Activated CD8-positive, alpha-beta T cell treated with anti-CD3 and anti-CD28 coated beads for 36 hours (primary cell): ENCODE measurements at regions not wholly inside any gene's neighbourhood (a gene's known extent, or its start where the extent isn't known, plus 50 kb on each side); places are given as distances from the start of the nearest gene placed in this dataset.

Experiments
- ATAC-seq: fragments of 200-7000 bp; cut with Tn5 transposase; one replicate; pipeline ENCODE4 v1.10.0; 2021; ENCODE audit warnings: mild to moderate bottlenecking, moderate library complexity
- CTCF ChIA-PET: fragments of 350-600 bp; sonication (Branson Sonifier 250); formaldehyde crosslinking; loops from one replicate; lab custom pipeline; 2021; ENCODE audit warnings: antibody characterized with exemption; lab: Charles Lee
- POLR2A ChIA-PET: fragments of 350-600 bp; sonication (Branson Sonifier 250); formaldehyde crosslinking; loops from one replicate; lab custom pipeline; 2021; ENCODE audit warnings: antibody characterized with exemption; lab: Charles Lee
- DNase-seq: peaks from one replicate; pipeline ENCODE4 v3.0.0-alpha.2; 2020
- H3K27ac Mint-ChIP-seq: one replicate; pipeline ENCODE4 v1.8.0; 2021; ENCODE audit warnings: mild to moderate bottlenecking, mixed read lengths
- H3K27me3 Mint-ChIP-seq: one replicate; pipeline ENCODE4 v1.8.0; 2021; ENCODE audit warnings: mixed read lengths
- H3K36me3 Mint-ChIP-seq: one replicate; pipeline ENCODE4 v1.8.0; 2021; ENCODE audit warnings: low read depth, mixed read lengths
- H3K4me1 Mint-ChIP-seq: one replicate; pipeline ENCODE4 v1.8.0; 2021; ENCODE audit warnings: low read depth, mixed read lengths
- H3K4me3 Mint-ChIP-seq: one replicate; pipeline ENCODE4 v1.8.0; 2021; ENCODE audit warnings: mild to moderate bottlenecking, moderate library complexity, mixed read lengths
- H3K9me3 Mint-ChIP-seq: one replicate; pipeline ENCODE4 v1.8.0; 2021; ENCODE audit warnings: mixed read lengths
- intact Hi-C: fragments of 100-400 bp; cut with micrococcal nuclease; formaldehyde crosslinking; loops from one replicate; pipeline ENCODE4 v1.10.0; 2022
- TF ChIP-seq, protein P1 (sequence below): fragments of 200-600 bp; IDR thresholded peaks from one replicate; pipeline ENCODE4 v1.8.0; 2022; ENCODE audit warnings: antibody characterized with exemption, mild to moderate bottlenecking

- H3K4me1 Mint-ChIP-seq, result no peaks in the 10 kb centered on the region
- no peak for ATAC-seq
- peaks cover 13% of the 10 kb centered on the region for H3K27me3 Mint-ChIP-seq
- TF ChIP-seq, protein P1, sequence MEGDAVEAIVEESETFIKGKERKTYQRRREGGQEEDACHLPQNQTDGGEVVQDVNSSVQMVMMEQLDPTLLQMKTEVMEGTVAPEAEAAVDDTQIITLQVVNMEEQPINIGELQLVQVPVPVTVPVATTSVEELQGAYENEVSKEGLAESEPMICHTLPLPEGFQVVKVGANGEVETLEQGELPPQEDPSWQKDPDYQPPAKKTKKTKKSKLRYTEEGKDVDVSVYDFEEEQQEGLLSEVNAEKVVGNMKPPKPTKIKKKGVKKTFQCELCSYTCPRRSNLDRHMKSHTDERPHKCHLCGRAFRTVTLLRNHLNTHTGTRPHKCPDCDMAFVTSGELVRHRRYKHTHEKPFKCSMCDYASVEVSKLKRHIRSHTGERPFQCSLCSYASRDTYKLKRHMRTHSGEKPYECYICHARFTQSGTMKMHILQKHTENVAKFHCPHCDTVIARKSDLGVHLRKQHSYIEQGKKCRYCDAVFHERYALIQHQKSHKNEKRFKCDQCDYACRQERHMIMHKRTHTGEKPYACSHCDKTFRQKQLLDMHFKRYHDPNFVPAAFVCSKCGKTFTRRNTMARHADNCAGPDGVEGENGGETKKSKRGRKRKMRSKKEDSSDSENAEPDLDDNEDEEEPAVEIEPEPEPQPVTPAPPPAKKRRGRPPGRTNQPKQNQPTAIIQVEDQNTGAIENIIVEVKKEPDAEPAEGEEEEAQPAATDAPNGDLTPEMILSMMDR, result no peak
- no peaks in the 10 kb centered on the region for H3K9me3 Mint-ChIP-seq
- intact Hi-C loops, result no loop called here
- no peak overlapping the region for H3K4me3 Mint-ChIP-seq
- H3K36me3 Mint-ChIP-seq, result no peaks in the 10 kb centered on the region
- no peak for DNase-seq
- no peak overlapping the region for H3K27ac Mint-ChIP-seq
- POLR2A ChIA-PET, result no interaction called here
- CTCF ChIA-PET, result no interaction called here
Observed at GRCh38 chr17:13420418-13420826, 181.3 kb downstream of the HS3ST3A1 start.

DNA sequence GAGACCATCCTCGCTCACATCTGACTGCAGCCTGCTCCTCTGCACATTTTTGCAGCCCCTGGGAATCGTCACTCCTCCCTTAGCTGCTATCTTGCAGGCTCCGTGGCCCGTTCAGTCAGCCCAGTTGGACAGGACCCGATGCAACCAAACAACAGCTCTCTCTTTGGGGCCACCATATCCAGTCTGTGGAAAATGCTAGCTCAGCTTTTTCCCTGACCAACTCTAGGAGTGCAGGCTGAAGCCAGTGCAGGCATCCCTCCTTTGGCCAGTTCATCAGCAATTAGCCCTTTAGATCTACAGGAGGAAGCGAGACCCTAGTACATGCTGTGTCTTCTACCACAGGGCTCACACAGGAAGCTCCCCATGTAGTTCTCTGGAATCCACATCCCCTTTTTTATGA, 182.1 kb downstream of the HS3ST3A1 start:
- H3K4me1 Mint-ChIP-seq, result no peaks in the 10 kb centered on the region
- no peak overlapping the region for H3K4me3 Mint-ChIP-seq
- no peak for DNase-seq
- H3K36me3 Mint-ChIP-seq, result no peaks in the 10 kb centered on the region
- no peak overlapping the region for H3K27ac Mint-ChIP-seq
- ChIA-PET POLR2A (no interaction called here), CTCF (interaction anchor here (1.1 kb wide), 1 partner anchor 61 kb away, joined by 3 read pairs; no protein-coding TSS in a partner anchor)
- TF ChIP-seq, protein P1, result no peak
- no peaks in the 10 kb centered on the region for H3K9me3 Mint-ChIP-seq
- intact Hi-C loops, result no loop called here
- peaks cover 13% of the 10 kb centered on the region for H3K27me3 Mint-ChIP-seq
- no peak for ATAC-seq

GRCh38 chr17:13418891-13419290, 182.8 kb downstream of the HS3ST3A1 start:
- DNase-seq, result no peak
- TF ChIP-seq, protein P1, result no peak
- CTCF ChIA-PET, result interaction anchor here (1.1 kb wide), 1 partner anchor 61 kb away, joined by 3 read pairs; no protein-coding TSS in a partner anchor
- no peaks in the 10 kb centered on the region for H3K36me3 Mint-ChIP-seq
- H3K4me3 Mint-ChIP-seq, result no peak overlapping the region
- ATAC-seq, result no peak
- no peaks in the 10 kb centered on the region for H3K4me1 Mint-ChIP-seq
- no peaks in the 10 kb centered on the region for H3K9me3 Mint-ChIP-seq
- POLR2A ChIA-PET, result no interaction called here
- intact Hi-C loops, result no loop called here
- peaks cover 13% of the 10 kb centered on the region for H3K27me3 Mint-ChIP-seq
- H3K27ac Mint-ChIP-seq, result no peak overlapping the region

DNA sequence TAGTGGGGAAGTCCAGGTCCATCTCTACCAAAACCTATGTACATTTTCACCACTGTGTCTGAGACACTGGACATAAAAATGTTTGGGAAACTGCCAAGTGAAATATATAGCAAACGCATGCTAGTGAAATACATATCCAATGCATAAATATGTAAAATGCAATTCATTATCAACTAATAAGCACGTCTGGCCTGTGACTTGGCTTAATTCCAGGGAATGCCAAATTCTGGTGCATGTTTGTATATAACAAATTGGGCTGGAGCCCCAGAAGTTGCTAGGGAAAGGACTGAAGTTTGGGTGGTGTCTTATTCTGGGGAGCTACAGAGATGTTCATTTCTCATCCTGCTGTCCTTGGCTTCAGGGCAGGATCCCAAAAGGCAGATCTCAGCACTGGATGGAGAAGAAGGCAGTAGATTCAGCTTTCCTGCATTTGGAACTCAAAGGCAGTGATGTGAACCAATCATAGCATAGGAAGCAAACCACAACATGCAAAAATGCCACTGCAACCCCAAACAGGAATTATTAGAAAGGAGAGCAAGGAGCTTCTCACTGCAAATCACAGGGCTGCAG, 184.3 kb downstream of the HS3ST3A1 start:
- Mint-ChIP-seq H3K4me3 (no peak overlapping the region), H3K36me3 (no peaks in the 10 kb centered on the region), H3K4me1 (no peaks in the 10 kb centered on the region), H3K27ac (no peak overlapping the region), H3K9me3 (no peaks in the 10 kb centered on the region), H3K27me3 (peaks cover 13% of the 10 kb centered on the region)
- TF ChIP-seq, protein P1, result no peak
- CTCF ChIA-PET, result no interaction called here
- intact Hi-C loops, result no loop called here
- ATAC-seq, result no peak
- POLR2A ChIA-PET, result no interaction called here
- DNase-seq, result no peak

GRCh38 chr17:13416748-13417363, 184.9 kb downstream of the HS3ST3A1 start:
- DNase-seq (no peak), ATAC-seq (no peak)
- ChIA-PET CTCF (no interaction called here), POLR2A (no interaction called here)
- TF ChIP-seq, protein P1, result no peak
- no peaks in the 10 kb centered on the region for H3K9me3 Mint-ChIP-seq
- intact Hi-C loops, result no loop called here
- no peaks in the 10 kb centered on the region for H3K36me3 Mint-ChIP-seq
- H3K27me3 Mint-ChIP-seq, result peaks cover 13% of the 10 kb centered on the region
- no peak overlapping the region for H3K27ac Mint-ChIP-seq
- H3K4me1 Mint-ChIP-seq, result no peaks in the 10 kb centered on the region
- no peak overlapping the region for H3K4me3 Mint-ChIP-seq
